Spinal cord (tissue), 9 donors: ENCODE measurements at regions not wholly inside any gene's neighbourhood (a gene's known extent, or its start where the extent isn't known, plus 50 kb on each side); places are given as distances from the start of the nearest gene placed in this dataset.

Experiments used
- DNase-seq, 6 donors: peaks; one replicate each; pipeline versions ENCODE4 v3.0.0 to v3.0.0-alpha.2; 2013 to 2015; ENCODE audit warnings: low spot score in 6 of 6, low read depth in 4 of 6
- H3K27ac ChIP-seq: one replicate; pipeline ENCODE4 v1.5.1; 2013; ENCODE audit warnings: low read depth, low read length, control low read depth
- H3K27me3 ChIP-seq: one replicate; pipeline ENCODE4 v1.6.1; 2013; ENCODE audit warnings: low read length; ENCODE audit not compliant: control insufficient read depth, insufficient read depth
- H3K36me3 ChIP-seq: one replicate; pipeline ENCODE4 v1.6.1; 2013; ENCODE audit warnings: low read length; ENCODE audit not compliant: control insufficient read depth, insufficient read depth
- H3K4me1 ChIP-seq: one replicate; pipeline ENCODE4 v1.6.1; 2013; ENCODE audit warnings: low read length; ENCODE audit not compliant: control insufficient read depth, insufficient read depth
- H3K4me3 ChIP-seq: one replicate; pipeline ENCODE4 v1.5.1; 2013; ENCODE audit warnings: low read depth, low read length, control low read depth
- H3K9me3 ChIP-seq: one replicate; pipeline ENCODE4 v1.6.1; 2013; ENCODE audit warnings: low read length; ENCODE audit not compliant: control insufficient read depth, insufficient read depth
- WGBS: methylation state at CpG from one replicate; pipeline ENCODE4 v1.1.5; 2013; ENCODE audit warnings: missing lambda C conversion rate; ENCODE audit not compliant: insufficient coverage; 5-methylcytosine and 5-hydroxymethylcytosine counted together
- donor health status: healthy.

- no peaks in the 10 kb centered on the region for H3K36me3 ChIP-seq
Observed at GRCh38 chr14:101133068-101133467, 229.5 kb upstream of the RTL1 start.

GRCh38 chr14:101134161-101134631 lies 230.7 kb upstream of the RTL1 start:
- DNase-seq = no peak
- H3K27me3 ChIP-seq = no peaks in the 10 kb centered on the region
- peaks cover 9% of the 10 kb centered on the region for H3K4me1 ChIP-seq
- 93% methylated on average over 7 of the region's 12 CpGs for WGBS
- H3K27ac ChIP-seq = no peak overlapping the region
- no peaks in the 10 kb centered on the region for H3K36me3 ChIP-seq
- H3K9me3 ChIP-seq = no peaks in the 10 kb centered on the region
- H3K4me3 ChIP-seq = no peak overlapping the region

More at GRCh38 chr14:101133068-101133467, 229.5 kb upstream of the RTL1 start:
- WGBS = 93% methylated on average over 7 of the region's 8 CpGs
- peaks cover 9% of the 10 kb centered on the region for H3K4me1 ChIP-seq
- no peak for DNase-seq
- H3K27me3 ChIP-seq = no peaks in the 10 kb centered on the region
- H3K27ac ChIP-seq = no peak overlapping the region
- no peaks in the 10 kb centered on the region for H3K9me3 ChIP-seq
- H3K4me3 ChIP-seq = no peak overlapping the region

- Histone ChIP-seq H3K36me3 (no peaks in the 10 kb centered on the region), H3K4me3 (no peak overlapping the region), H3K27me3 (no peaks in the 10 kb centered on the region), H3K4me1 (peaks cover 9% of the 10 kb centered on the region), H3K9me3 (no peaks in the 10 kb centered on the region), H3K27ac (no peak overlapping the region)
- no peak for DNase-seq
- 68% methylated on average over 10 of the region's 13 CpGs for WGBS
Observed at GRCh38 chr14:101134851-101135433, 231.4 kb upstream of the RTL1 start.

- Histone ChIP-seq H3K27me3 (no peaks in the 10 kb centered on the region), H3K4me1 (peaks cover 9% of the 10 kb centered on the region), H3K27ac (no peak overlapping the region), H3K36me3 (no peaks in the 10 kb centered on the region), H3K9me3 (no peaks in the 10 kb centered on the region), H3K4me3 (no peak overlapping the region)
- WGBS = 53% methylated on average over 8 of the region's 10 CpGs
- DNase-seq = peak in 1 of 6 donors; percentile 41
Observed at GRCh38 chr14:101135796-101136742, 232.5 kb upstream of the RTL1 start.

- no peaks in the 10 kb centered on the region for H3K27me3 ChIP-seq
- no peak overlapping the region for H3K4me3 ChIP-seq
- no peaks in the 10 kb centered on the region for H3K9me3 ChIP-seq
- no peak overlapping the region for H3K27ac ChIP-seq
- 100% methylated on average over 5 of the region's 7 CpGs for WGBS
- DNase-seq = no peak
- H3K4me1 ChIP-seq = peaks cover 9% of the 10 kb centered on the region
- no peaks in the 10 kb centered on the region for H3K36me3 ChIP-seq
Observed at GRCh38 chr14:101137234-101137633, 233.7 kb upstream of the RTL1 start.

- Histone ChIP-seq H3K27me3 (peaks cover 5% of the 10 kb centered on the region), H3K36me3 (no peaks in the 10 kb centered on the region), H3K4me1 (peaks cover 9% of the 10 kb centered on the region), H3K4me3 (no peak overlapping the region), H3K27ac (no peak overlapping the region), H3K9me3 (peaks cover 2% of the 10 kb centered on the region)
- no CpG with 5 or more reads among the region's 2 CpGs for WGBS
- DNase-seq = no peak
Observed at GRCh38 chr14:101147848-101148247, 244.3 kb upstream of the RTL1 start.

- Histone ChIP-seq H3K4me1 (peaks cover 9% of the 10 kb centered on the region), H3K36me3 (no peaks in the 10 kb centered on the region), H3K9me3 (peaks cover 2% of the 10 kb centered on the region), H3K27ac (no peak overlapping the region), H3K4me3 (no peak overlapping the region), H3K27me3 (peaks cover 5% of the 10 kb centered on the region)
- no peak for DNase-seq
- 53% methylated on average over 6 of the region's 6 CpGs for WGBS
Observed at GRCh38 chr14:101150039-101150610, 246.6 kb upstream of the RTL1 start.

GRCh38 chr14:101151226-101151926 lies 247.9 kb upstream of the RTL1 start:
- H3K4me1 ChIP-seq = peaks cover 9% of the 10 kb centered on the region

GRCh38 chr14:101151927-101152305 lies 248.4 kb upstream of the RTL1 start:
- no peak overlapping the region for H3K4me3 ChIP-seq

More at GRCh38 chr14:101151226-101151926, 247.9 kb upstream of the RTL1 start:
- no peak overlapping the region for H3K4me3 ChIP-seq
- no peak for DNase-seq
- WGBS = 50% methylated on average over 23 of the region's 28 CpGs
- H3K27ac ChIP-seq = no peak overlapping the region
- peaks cover 5% of the 10 kb centered on the region for H3K27me3 ChIP-seq
- H3K36me3 ChIP-seq = no peaks in the 10 kb centered on the region
- no peaks in the 10 kb centered on the region for H3K9me3 ChIP-seq

More at GRCh38 chr14:101151927-101152305, 248.4 kb upstream of the RTL1 start:
- peak in 1 of 6 donors; percentile 15 for DNase-seq
- H3K36me3 ChIP-seq = no peaks in the 10 kb centered on the region
- H3K27me3 ChIP-seq = peaks cover 5% of the 10 kb centered on the region
- WGBS = 64% methylated on average over 10 of the region's 18 CpGs
- H3K27ac ChIP-seq = no peak overlapping the region
- H3K4me1 ChIP-seq = peaks cover 9% of the 10 kb centered on the region
- no peaks in the 10 kb centered on the region for H3K9me3 ChIP-seq
